ENCODE measurements at regions not wholly inside any gene's neighbourhood (a gene's known extent, or its start where the extent isn't known, plus 50 kb on each side); places are given as distances from the start of the nearest gene placed in this dataset.

- no peak for ATAC-seq
- Mint-ChIP-seq H3K9me3 (peaks cover 4% of the 10 kb centered on the region; the same call in 1 of the 3 replicates), H3K4me1 (peaks cover 17% of the 10 kb centered on the region)
Measured at GRCh38 chr18:47403949-47404348, 152.5 kb upstream of the SKOR2 start.

More at GRCh38 chr18:47403949-47404348, 152.5 kb upstream of the SKOR2 start:
- no peaks in the 10 kb centered on the region for H3K36me3 Mint-ChIP-seq (ENCODE audit: low read depth)
- no peaks in the 10 kb centered on the region for H3F3A ChIP-seq (replicated peaks; ENCODE audit: low read depth)
- peaks cover 9% of the 10 kb centered on the region for H3K27me3 Mint-ChIP-seq (ENCODE audit: insufficient read depth, low read depth, poor library complexity)
- TF ChIP-seq POLR2AphosphoS5 (IDR thresholded peaks at IDR 0.05; ENCODE audit: low read depth) (no peak), EZH2 (IDR thresholded peaks at IDR 0.05; ENCODE audit: low read depth, unreplicated experiment) (no peak), ETS1 (IDR thresholded peaks at IDR 0.05) (no peak), JUNB (IDR thresholded peaks at IDR 0.05; ENCODE audit: unreplicated experiment) (no peak), ZNF331 (CRISPR knock-in tag; IDR thresholded peaks at IDR 0.05; ENCODE audit: low read depth) (no peak), STAT1 (IDR thresholded peaks at IDR 0.05; ENCODE audit: unreplicated experiment) (no peak), ZNF462 (CRISPR knock-in tag; IDR thresholded peaks at IDR 0.05) (no peak)
- H3K27ac ChIP-seq (ENCODE audit: low read depth), result no peak overlapping the region
- no peaks in the 10 kb centered on the region for H4K20me1 ChIP-seq (replicated peaks; ENCODE audit: insufficient read depth)
- no peak overlapping the region for H3K4me2 ChIP-seq
- H3K27ac Mint-ChIP-seq, result no peak overlapping the region
- no peak for DNase-seq (ENCODE audit: low spot score)
- H3K36me3 ChIP-seq (ENCODE audit: insufficient read depth), result no peaks in the 10 kb centered on the region
- H2AFZ ChIP-seq, result no peak overlapping the region
- H3K4me1 ChIP-seq (ENCODE audit: insufficient read depth), result peaks cover 7% of the 10 kb centered on the region; the same call in 1 of the 2 replicates
- H3K27me3 ChIP-seq (ENCODE audit: insufficient read depth), result no peaks in the 10 kb centered on the region
- H3K79me2 ChIP-seq (replicated peaks; ENCODE audit: insufficient read depth), result no peaks in the 10 kb centered on the region
- H3K4me3 Mint-ChIP-seq, result no peak overlapping the region
- no peak overlapping the region for H3K4me3 ChIP-seq
- peaks cover 5% of the 10 kb centered on the region; the same call in 1 of the 2 replicates for H3K9me2 ChIP-seq (ENCODE audit: insufficient read depth)
